ENCODE measurements at regions not wholly inside any gene's neighbourhood (a gene's known extent, or its start where the extent isn't known, plus 50 kb on each side); places are given as distances from the start of the nearest gene placed in this dataset.
A peak's percentile ranks its signal among the peaks of the same experiment; 100 is the strongest.

- DNase-seq = no peak
These were observed 231.9 kb downstream of the KCTD12 start for GRCh38 chr13:76654263-76654662.

DNA sequence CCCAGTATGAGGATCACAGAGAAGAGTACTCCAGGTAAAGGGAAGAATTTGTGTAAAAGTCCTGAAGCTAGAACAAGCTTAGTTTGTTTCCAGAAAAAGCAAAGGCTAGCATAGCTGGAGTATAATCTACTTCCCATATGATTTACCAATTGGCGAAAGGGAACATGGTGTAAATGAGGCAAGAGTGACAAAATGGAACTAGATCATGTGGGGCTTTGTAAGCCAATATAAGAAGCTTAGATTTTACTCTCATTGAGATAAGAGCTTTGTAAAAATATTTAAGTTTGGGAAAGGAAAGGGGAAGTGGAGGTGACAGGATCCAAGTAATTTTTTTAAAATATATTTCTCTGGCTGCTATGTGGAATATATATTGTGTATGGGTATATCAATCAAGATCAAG, 234.9 kb downstream of the KCTD12 start:
- no peak for DNase-seq

- DNase-seq = no peak
These were observed 238.7 kb downstream of the KCTD12 start for GRCh38 chr13:76647550-76647949.

GRCh38 chr13:76646946-76647345, 239.3 kb downstream of the KCTD12 start:
- DNase-seq = no peak

DNA sequence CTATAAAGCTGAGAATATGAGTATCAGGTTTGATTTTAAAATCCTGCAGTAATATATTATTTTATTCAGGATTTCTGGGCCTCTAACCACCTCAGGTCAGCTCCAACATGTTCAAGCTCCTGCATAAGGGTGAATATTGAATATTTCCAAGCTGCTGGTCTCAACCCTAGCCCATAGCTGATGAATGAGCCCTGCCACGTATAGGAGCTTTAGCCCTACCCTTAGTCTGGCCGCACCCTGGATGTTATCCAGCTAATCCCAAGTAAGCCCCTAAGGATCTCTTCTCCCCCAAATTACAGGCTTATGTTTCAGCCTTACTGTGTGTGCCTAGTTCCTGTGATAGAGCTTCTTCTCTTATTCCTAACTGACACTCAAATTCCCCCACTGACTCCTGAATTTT, 240.6 kb downstream of the KCTD12 start:
- DNase-seq = no peak

GRCh38 chr13:76644906-76645305, 241.3 kb downstream of the KCTD12 start:
- DNase-seq = no peak

DNA sequence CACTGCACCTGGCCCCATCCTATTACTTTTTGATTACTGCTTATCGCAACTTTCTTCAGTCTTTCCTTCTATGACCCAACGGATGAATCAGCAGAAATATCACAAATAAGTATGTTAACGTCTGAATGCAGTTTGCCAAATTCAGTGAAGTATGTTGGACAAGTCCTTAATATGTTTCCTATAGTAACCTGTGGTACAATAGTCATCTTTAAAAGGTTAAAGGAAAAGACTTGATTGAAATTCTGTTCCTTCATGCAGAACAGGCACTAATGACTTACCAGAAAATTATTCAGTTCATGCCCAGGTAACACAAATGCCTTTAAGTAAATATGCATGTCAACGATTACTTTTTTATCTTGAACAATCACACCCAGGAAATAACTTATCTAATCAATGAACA, 242.6 kb downstream of the KCTD12 start:
- DNase-seq = no peak

- no peak for DNase-seq
These were observed 245.1 kb downstream of the KCTD12 start for GRCh38 chr13:76641056-76641455.

- DNase-seq = no peak
These were observed 247.3 kb downstream of the KCTD12 start for GRCh38 chr13:76638882-76639281.

- DNase-seq = no peak
These were observed 248.0 kb downstream of the KCTD12 start for GRCh38 chr13:76638181-76638580.

DNA sequence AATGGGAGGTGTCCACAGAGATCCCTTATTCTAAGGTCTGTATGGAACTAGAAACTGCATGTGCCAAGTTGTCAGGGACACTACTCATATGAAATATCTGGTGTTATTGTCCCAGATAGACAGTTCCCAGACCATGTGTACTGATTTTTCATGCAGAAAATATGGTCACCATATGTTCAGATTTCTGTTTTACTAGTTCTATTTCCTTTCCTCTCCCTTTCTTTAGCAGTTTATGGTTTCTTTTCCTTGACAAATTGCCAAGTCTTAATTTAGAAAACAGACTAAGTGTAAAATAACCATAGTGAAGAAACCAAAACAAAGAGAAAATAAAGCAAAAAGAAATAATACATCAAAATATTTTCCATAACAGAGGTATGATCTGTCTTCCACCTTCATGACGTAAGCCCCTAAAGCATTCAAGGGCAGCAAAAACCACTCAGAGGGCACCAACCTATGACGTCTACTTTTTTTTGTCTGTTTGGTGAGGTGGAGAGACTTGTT, 248.5 kb downstream of the KCTD12 start:
- DNase-seq = no peak

GRCh38 chr13:76636829-76637228, 249.4 kb downstream of the KCTD12 start:
- DNase-seq = no peak

DNA sequence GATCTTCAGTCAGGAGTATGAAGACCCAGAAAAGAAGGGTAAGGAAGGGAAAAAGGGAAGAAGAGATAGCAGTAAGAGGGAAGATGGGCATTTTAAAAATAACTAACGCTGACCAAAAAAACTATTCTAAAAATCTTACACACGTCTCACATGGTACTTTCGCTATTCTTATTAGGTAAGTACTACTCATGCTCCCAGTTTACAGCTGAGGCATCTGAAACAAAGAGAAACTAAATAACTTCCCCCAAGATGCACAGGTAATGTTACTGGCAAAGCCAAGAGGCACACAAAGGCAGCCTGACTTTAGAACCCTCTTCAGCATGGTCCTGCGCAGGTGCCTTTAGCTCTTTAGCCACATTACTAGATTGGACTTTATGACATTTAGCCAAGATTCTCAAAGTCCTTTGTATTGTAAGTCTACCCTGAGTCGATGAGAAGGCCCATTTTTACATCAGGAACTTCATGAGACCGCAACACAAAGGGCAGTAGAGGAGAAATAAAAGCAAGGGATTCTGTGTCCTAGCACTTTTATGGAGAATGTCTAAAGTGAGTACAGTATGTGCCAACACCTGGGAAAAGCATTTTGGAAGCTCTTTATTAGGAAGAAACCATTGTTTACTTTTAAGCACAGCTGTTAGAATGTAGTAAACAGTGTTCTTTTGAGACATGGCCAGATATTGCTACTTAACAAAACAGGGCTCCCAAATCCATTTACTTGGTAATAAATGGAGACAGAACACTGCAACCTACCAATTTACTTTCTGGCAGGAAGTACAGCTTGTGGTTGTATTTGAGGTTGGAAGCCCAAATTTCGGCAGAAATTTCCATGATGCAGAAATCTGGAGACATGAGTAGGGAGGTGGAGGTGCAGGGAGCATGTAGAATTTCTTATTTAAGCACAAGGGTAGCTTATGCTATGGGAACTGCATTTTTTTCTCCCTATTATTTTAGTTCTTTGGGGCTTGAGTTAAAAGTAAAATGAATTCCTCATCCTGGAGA, 250.7 kb downstream of the KCTD12 start:
- peak; percentile 24 for DNase-seq

DNA sequence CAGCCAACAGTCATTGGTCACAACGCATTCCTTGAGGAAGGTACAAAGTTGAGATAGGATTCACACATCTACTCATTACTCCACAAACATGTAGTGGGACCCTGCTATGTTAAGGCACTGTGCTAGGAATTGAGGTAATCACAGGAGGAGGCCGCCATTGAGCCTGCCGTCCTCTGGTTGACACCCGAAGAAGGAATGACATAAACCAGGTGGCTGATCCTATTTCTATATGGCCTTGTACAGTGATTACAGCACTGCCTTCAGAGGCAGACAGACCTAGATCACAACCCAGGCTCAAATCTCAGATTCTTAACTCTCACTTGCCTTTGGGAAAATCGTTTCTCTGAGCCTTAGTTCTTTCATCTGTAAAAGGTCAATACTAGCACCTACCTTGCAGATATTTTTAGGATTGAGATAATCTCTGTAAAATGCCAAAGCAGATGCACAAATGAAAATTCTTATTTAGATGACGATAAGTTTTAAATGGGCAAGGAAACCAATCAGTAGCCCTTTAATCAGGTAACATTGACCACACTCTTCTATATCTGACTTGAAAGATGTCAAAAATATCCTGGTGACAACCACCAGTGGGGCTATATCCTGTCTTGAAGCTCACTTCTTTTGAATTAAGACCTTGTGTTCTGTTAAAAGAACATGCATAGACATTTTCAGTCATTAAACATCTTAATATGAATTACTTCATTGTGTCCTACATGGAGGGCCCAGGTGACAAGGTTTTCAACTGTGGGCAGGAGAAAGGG, 251.6 kb downstream of the KCTD12 start:
- no peak for DNase-seq

DNA sequence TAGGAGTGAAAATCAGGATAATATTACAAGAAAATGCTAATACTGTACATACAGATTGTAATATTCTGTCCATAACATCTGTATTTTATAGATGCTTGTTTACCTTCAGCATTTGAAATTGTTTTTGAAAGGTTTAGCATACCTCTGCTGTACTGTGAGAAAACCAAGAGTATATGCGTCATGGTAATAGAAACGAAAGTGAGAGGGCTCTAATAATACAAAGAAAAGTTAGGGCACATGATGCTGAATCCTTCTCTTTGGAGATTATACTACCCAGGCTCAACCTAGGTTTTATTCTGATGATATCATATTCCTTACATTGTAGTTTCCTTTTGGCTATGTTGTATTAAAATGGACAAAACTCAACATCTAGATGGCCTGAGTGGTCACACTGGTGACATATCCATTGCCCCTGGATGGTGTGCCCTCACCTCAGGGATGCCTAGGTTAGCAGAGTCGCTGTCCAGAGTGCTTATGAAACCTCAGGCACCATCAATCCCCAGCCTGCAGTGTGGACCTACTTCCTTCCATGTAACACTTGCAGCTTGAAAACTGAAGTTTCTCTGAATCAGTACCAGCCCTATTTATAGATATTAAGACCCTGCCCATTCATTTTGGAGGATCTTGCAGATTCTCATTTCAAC, 253.7 kb downstream of the KCTD12 start:
- no peak for DNase-seq

DNA sequence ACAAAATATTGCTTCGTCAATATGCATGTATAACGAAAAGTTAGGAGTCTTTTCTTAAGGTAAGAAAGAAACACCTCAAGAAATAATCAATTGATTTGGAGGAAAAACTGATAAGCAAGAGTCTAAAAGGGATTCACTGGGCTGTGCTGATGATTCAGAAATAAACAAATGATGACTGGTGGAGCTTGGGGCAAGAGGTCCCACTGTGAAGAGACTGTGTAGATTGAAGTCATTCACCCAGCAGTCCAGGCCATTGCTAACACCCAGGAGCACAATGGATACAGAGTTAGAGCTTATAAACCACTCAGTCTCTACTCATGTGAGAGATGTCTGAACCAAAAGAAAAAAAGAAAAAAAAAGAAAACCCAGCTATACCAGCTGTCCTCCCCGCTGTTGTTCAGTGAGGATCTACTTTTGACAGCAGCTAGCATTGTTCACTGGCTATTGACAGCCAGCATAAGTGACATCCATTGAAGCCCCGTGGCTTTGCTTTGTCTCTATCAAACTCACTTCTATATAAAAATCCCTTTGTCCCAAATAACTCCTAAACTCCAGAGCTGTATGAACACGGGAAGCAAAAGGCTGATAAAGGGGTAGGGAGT, 255.5 kb downstream of the KCTD12 start:
- no peak for DNase-seq

DNA sequence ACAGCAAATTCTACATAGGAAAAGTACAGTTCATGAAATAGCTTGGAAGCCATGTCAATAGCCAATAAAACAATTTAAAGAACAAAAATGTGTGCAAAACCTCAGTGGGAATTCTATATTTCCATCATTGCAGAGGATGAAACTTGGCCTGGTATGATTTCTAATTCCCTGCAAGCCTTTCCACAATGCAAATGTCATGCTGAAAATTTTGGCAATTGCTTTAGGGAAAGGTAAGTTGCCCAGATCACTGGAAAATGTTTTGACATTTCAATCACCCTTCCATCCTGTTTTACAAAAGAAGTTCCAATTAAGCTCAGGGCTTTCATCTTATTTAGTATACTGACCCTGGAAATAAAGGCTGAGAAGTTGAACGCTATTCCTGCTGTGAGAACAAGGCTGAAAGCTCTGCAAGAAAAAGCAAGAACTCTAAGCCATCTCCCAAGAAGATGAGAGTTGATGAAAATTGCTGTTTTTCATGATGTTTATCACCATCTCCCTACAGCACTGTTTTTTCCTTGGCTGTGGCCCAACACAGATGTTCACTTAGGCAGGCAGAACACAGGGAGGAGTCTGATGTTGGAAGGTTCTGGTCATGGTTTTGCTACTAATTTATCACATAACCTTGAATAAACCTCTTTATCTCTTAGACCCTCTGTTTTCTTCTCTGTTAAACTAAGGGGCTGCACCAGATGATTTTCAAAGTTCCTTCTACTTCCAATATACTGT, 263.7 kb downstream of the KCTD12 start:
- no peak for DNase-seq

DNA sequence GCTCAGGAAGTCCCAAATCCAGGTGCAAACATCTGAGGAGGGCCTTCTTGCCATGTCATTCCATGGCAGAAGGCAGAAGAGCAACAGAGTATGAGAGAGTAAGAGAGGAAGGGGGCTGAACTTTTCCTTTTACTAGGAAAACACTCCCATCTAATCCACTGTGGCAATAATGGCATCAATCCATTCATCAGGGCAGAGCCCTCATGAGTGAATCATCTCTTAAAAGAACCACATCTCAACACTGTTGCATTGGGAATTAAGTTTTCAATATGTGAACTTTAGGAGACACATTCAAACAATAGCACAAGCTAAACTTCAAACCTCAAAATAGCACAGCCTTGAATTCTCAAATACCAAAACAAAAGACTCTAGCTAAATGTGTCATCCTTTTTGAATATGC, 264.5 kb downstream of the KCTD12 start:
- no peak for DNase-seq

DNA sequence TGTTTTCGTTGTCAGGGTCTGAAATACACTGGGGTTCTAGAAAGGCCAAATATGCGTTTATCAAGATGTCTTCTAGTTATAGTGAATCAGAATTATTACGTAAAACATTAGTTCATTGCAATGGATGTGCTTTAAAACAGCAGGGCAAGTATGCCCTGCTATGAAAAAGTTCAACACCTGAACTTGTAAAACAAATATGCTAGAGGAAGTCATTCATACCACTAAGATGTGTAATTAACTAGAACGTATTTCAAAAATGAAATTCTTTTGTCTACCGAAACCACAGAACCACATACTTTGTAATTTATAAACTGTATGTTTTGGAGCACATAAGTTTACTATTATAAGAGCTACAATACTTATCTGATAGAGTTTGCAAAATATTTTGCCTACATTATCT, 266.2 kb downstream of the KCTD12 start:
- no peak for DNase-seq

DNA sequence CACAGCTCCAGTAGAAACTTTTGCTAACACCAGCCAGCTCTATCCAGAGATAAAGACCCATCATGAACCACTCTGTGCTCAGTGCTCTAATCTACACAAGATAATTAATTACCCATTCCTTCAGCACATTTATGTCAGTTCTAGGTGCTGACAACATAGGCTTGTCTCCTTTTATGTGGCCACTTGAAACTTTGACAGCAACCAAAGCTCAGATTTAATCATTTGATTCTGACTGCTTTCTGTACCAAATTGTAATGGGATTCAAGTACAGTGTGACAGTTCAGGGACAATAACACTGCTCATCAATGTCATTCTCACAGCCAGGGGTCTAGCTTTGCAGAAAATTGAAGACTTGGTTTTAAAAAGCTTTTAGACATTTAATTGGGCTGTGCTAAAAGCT, 266.6 kb downstream of the KCTD12 start:
- no peak for DNase-seq

GRCh38 chr13:76610819-76611415, 275.3 kb downstream of the KCTD12 start:
- DNase-seq = peak; percentile 39

DNA sequence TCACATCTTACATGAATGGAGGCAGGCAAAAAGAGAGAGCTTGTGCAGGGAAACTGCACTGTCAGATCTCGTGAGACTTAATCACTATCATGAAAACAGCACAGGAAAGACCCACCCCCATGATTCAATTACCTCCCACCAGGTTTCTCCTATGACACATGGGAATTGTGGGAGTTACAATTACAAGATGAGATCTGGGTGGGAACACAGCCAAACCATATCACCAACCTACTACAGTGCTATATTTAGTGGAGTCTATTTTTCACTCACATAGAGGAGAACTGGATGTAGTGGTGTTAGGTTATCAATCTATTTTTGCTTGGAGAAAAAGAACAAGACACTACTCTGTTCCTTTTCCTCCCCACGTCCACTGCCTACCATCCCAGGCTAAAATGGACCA, 276.6 kb downstream of the KCTD12 start:
- no peak for DNase-seq

Data from NCI-H1105 treated with DMSO at 0.1 percent for 48 hours (cell line).